ENCODE measurements at regions not wholly inside any gene's neighbourhood (a gene's known extent, or its start where the extent isn't known, plus 50 kb on each side); places are given as distances from the start of the nearest gene placed in this dataset.

DNA sequence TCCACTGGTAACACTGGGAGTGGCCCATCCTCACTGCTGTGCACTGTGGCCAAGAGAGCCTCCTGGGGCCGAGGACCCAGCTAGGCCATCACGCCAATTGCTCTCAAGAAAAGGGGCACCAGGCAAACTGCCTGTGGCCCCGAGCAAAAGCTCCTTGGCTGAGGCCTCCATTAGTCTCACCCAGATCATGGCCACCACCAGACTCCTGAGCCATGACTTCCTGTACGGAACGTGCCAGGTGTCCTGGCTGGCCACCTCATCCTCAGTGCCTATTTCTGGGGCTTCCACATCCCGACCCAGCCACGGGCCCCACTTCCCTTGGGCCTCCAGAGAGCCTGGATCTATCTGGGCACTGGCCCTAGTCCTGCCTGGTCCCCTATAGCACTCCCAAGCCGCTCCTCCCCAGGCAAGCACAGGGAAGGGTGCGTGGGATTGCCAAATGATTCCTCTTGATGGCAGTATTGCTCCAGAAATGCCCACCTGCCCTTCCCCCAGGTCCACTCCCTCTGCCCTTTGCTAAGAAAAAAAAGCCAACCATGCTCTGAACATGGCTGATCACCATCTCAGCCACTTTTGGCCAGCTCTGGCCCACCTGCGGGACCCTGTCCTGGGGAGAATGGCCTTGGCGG lies 212.6 kb upstream of the AGTR2 start:
- Histone ChIP-seq H3K4me1 (no peaks in the 10 kb centered on the region), H3K4me3 (no peak overlapping the region), H3K27ac (replicated peaks in 1 of 4) (no peak overlapping the region), H3K9me3 (no peaks in the 10 kb centered on the region), H3K36me3 (no peaks in the 10 kb centered on the region), H3K27me3 (no peaks in the 10 kb centered on the region)
- WGBS = 63% methylated on average over 9 of the region's 11 CpGs
- TF ChIP-seq, protein P1, sequence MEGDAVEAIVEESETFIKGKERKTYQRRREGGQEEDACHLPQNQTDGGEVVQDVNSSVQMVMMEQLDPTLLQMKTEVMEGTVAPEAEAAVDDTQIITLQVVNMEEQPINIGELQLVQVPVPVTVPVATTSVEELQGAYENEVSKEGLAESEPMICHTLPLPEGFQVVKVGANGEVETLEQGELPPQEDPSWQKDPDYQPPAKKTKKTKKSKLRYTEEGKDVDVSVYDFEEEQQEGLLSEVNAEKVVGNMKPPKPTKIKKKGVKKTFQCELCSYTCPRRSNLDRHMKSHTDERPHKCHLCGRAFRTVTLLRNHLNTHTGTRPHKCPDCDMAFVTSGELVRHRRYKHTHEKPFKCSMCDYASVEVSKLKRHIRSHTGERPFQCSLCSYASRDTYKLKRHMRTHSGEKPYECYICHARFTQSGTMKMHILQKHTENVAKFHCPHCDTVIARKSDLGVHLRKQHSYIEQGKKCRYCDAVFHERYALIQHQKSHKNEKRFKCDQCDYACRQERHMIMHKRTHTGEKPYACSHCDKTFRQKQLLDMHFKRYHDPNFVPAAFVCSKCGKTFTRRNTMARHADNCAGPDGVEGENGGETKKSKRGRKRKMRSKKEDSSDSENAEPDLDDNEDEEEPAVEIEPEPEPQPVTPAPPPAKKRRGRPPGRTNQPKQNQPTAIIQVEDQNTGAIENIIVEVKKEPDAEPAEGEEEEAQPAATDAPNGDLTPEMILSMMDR (IDR thresholded peaks at IDR 0.05) = no peak
- no peak for TF ChIP-seq EP300 (IDR thresholded peaks at IDR 0.05)
- TF ChIP-seq POLR2A (IDR thresholded peaks at IDR 0.05; ENCODE audit: low read depth) = no peak
- no peak for TF ChIP-seq POLR2AphosphoS5 (IDR thresholded peaks at IDR 0.05)
- DNase-seq (ENCODE audit: extremely low spot score) = no peak
- intact Hi-C loops (cut with DNase I) = no loop called here

DNA sequence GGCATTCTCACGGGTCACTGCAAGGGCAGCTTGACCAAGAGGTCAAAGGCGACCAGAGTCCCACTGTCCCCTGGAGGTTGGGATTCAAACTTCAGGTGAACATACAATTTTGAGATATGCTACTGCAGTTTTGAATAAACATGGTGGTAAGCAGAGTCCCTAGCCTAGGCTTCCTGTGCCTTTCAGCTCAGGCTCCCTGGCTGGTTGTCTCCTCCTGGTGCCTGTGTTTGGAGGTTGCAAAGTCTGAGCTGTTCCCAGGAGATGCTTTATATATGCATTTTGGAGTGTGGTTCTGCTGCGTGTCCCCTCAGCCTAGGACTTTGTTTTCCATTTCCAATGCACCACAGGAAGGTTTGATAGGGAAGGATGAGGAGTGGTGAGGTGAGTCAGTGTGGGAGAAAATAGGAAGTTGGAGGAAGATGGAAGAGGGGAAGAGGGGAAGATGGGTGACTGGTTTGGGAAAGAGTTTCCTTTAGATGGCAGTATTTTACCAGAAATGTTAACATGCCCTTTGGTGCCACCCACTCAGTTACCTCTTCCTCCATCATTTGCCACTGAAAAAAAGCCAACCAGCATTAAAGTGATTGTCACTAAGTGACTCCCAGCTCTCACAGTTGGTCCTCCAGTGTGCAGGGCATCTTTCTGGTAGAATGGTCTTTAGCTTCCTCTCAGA lies 211.7 kb upstream of the AGTR2 start:
- H3K4me3 ChIP-seq = no peak overlapping the region
- TF ChIP-seq POLR2A (IDR thresholded peaks at IDR 0.05; ENCODE audit: low read depth) (no peak), EP300 (IDR thresholded peaks at IDR 0.05) (no peak), POLR2AphosphoS5 (IDR thresholded peaks at IDR 0.05) (no peak)
- TF ChIP-seq, protein P1 (IDR thresholded peaks at IDR 0.05) = no peak
- no peaks in the 10 kb centered on the region for H3K27me3 ChIP-seq
- intact Hi-C loops (cut with DNase I) = no loop called here
- no peaks in the 10 kb centered on the region for H3K4me1 ChIP-seq
- H3K27ac ChIP-seq (replicated peaks in 1 of 4) = no peak overlapping the region
- DNase-seq (ENCODE audit: extremely low spot score) = no peak
- H3K36me3 ChIP-seq = no peaks in the 10 kb centered on the region
- H3K9me3 ChIP-seq = no peaks in the 10 kb centered on the region
- 57% methylated on average over 3 of the region's 3 CpGs for WGBS

DNA sequence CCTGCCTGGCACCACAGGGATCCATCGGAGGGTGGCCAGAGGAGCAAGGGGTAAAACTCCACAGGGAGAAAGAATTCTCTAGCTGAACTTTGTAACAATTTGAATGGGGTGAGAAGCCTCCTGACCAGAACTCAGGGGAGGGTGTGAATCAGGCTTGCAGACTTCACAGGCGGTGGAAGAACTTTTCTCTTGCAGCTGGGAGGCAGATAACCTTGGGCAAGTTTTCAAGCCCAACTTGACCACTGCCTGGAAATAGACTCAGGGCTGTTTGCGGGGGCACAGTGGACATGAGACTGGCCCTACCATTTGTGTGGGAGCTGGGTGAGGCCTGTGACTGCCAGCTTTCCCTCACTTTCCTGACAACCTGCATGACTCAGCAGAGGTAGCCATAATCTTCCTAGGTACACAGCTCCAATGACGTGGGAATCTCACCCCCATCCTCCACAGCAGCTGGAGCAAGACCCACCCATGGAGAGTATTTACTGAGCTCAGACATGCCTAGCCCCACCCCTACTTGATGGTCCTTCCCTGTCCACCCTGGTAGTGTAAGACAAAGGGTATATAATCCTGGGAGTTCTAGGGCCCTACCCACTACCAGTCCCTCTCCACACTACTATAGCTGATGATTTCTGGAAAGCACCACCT lies 210.0 kb upstream of the AGTR2 start:
- Histone ChIP-seq H3K27me3 (no peaks in the 10 kb centered on the region), H3K9me3 (no peaks in the 10 kb centered on the region), H3K4me1 (no peaks in the 10 kb centered on the region), H3K36me3 (no peaks in the 10 kb centered on the region), H3K27ac (replicated peaks in 1 of 4) (no peak overlapping the region), H3K4me3 (no peak overlapping the region)
- no peak for DNase-seq (ENCODE audit: extremely low spot score)
- intact Hi-C loops (cut with DNase I) = no loop called here
- TF ChIP-seq, protein P1 (IDR thresholded peaks at IDR 0.05) = no peak
- TF ChIP-seq POLR2AphosphoS5 (IDR thresholded peaks at IDR 0.05) (no peak), POLR2A (IDR thresholded peaks at IDR 0.05; ENCODE audit: low read depth) (no peak), EP300 (IDR thresholded peaks at IDR 0.05) (no peak)
- WGBS = 89% methylated on average over 3 of the region's 4 CpGs

DNA sequence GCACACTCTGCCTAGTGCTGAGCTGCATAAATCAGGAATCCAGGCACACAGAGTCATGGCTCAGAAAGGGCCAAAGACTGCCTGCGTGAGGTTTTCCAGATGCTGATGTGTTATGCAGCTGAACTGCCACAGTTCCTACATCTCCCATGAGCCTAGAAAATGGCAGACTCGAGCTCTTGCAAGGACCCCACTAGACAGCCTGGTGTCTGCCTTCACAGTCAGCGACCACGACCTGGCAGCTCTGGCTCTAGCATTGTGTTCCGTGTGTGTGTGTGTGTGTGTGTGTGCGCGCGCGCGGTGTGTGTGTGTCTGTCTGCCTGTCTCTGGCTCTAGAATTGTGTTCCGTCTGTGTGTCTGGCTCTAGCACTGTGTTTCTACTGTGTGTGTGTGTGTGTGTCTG lies 203.6 kb upstream of the AGTR2 start:
- Histone ChIP-seq H3K27me3 (no peaks in the 10 kb centered on the region), H3K4me3 (no peak overlapping the region), H3K9me3 (no peaks in the 10 kb centered on the region), H3K4me1 (peaks cover 0 to 5% (median 2%) of the 10 kb centered on the region in 4 donors), H3K27ac (replicated peaks in 1 of 4) (no peak overlapping the region), H3K36me3 (no peaks in the 10 kb centered on the region)
- WGBS = 59% methylated on average over 10 of the region's 11 CpGs
- TF ChIP-seq POLR2A (IDR thresholded peaks at IDR 0.05; ENCODE audit: low read depth) (no peak), EP300 (IDR thresholded peaks at IDR 0.05) (no peak), POLR2AphosphoS5 (IDR thresholded peaks at IDR 0.05) (no peak)
- TF ChIP-seq, protein P1 (IDR thresholded peaks at IDR 0.05) = no peak
- DNase-seq (ENCODE audit: extremely low spot score) = no peak
- intact Hi-C loops (cut with DNase I) = no loop called here
